HCT116 (cell line): ENCODE measurements at regions not wholly inside any gene's neighbourhood (a gene's known extent, or its start where the extent isn't known, plus 50 kb on each side); places are given as distances from the start of the nearest gene placed in this dataset.

Experiments used
- ATAC-seq: fragments of 200-7000 bp; cut with Tn5 transposase; 2 replicates; pipeline ENCODE4 v1.9.1; 2020; ENCODE audit warnings: mild to moderate bottlenecking, moderate library complexity
- BruUV-seq: library from RNA; stranded (reverse); fragments of 400-500 nt; replicated peaks from 2 replicates; lab custom pipeline; 2021; lab: Mats Ljungman, UMichigan
- CTCF ChIA-PET: fragments of 300-600 bp; sonication (Branson Sonifier 250); formaldehyde crosslinking; loops from one replicate; lab custom pipeline; 2021; ENCODE audit warnings: antibody characterized with exemption; lab: Charles Lee
- POLR2A ChIA-PET: fragments of 300-600, 350-600 bp; sonication (Branson Sonifier 250); formaldehyde crosslinking; loops from one replicate; lab custom pipeline; 2021; ENCODE audit warnings: antibody characterized with exemption; lab: Charles Lee
- RAD21 ChIA-PET, 2 experiments: fragments of 300-600 bp; sonication (Branson Sonifier 250); formaldehyde crosslinking; loops; one replicate each; lab custom pipeline; 2023; ENCODE audit warnings: low total read pairs in 2 of 2; ENCODE audit not compliant: uncharacterized antibody in 2 of 2, unreplicated experiment in 2 of 2, low non-redundant PET in 1 of 2; lab: Charles Lee
- DNase-seq: peaks from one replicate; pipeline ENCODE4 v3.0.0-alpha.2; 2010; ENCODE audit warnings: low read depth, low spot score
- H2AFZ ChIP-seq: fragments of 200-600 bp; shearing (Covaris generic), sonication (generic); 2 replicates; pipeline ENCODE4 v1.6.1; 2017; ENCODE audit warnings: low read depth, mixed run types, mixed read lengths, antibody characterized with exemption, low read length; ENCODE audit not compliant: poor library complexity, severe bottlenecking
- H3K27ac ChIP-seq: 2 replicates; pipeline ENCODE4 v1.5.1; 2012; ENCODE audit warnings: low read depth, low read length
- H3K27me3 ChIP-seq: fragments of 200-600 bp; sonication (generic); 2 replicates; pipeline ENCODE4 v1.6.1; 2016; ENCODE audit warnings: mixed run types, low read length, mixed read lengths; ENCODE audit not compliant: insufficient read depth
- H3K36me3 ChIP-seq, 2 experiments: fragments of 200-500 bp in 1 of 2; fragments of 200-600 bp in 1 of 2; sonication (Bioruptor generic) in 1 of 2; sonication (generic) in 1 of 2; 2 replicates each; pipeline versions ENCODE4 v1.5.1 to v1.6.1; 2014 to 2016; ENCODE audit warnings: low read length in 2 of 2, inconsistent platforms in 1 of 2, mixed read lengths in 1 of 2, mixed run types in 1 of 2; ENCODE audit not compliant: insufficient read depth in 2 of 2, control insufficient read depth in 1 of 2
- H3K4me1 ChIP-seq, 2 experiments: fragments of 200-600 bp in 1 of 2; sonication (generic) in 1 of 2; 2 replicates each; pipeline versions ENCODE4 v1.5.1 to v1.6.1; 2012 to 2017; ENCODE audit warnings: low read length in 2 of 2, inconsistent platforms in 1 of 2, mild to moderate bottlenecking in 1 of 2, mixed read lengths in 1 of 2, mixed run types in 1 of 2, moderate library complexity in 1 of 2; ENCODE audit not compliant: insufficient read depth in 2 of 2, control insufficient read depth in 1 of 2
- H3K4me2 ChIP-seq: fragments of 200-600 bp; sonication (generic); 2 replicates; pipeline ENCODE4 v1.6.1; 2017; ENCODE audit warnings: mixed run types, low read length, mixed read lengths
- H3K4me3 ChIP-seq, 2 experiments: fragments of 200-600 bp in 1 of 2; sonication (generic) in 1 of 2; replicated peaks in 1 of 2; 2 replicates each; pipeline ENCODE4 v1.5.1; 2011 to 2016; ENCODE audit warnings: low read length in 2 of 2, control low read depth in 1 of 2, low read depth in 1 of 2, mild to moderate bottlenecking in 1 of 2, mixed read lengths in 1 of 2, mixed run types in 1 of 2
- H3K79me2 ChIP-seq: fragments of 200-600 bp; sonication (generic); 2 replicates; pipeline ENCODE4 v1.6.1; 2017; ENCODE audit warnings: mild to moderate bottlenecking, mixed run types, low read length, moderate library complexity, mixed read lengths; ENCODE audit not compliant: insufficient read depth
- H3K9ac ChIP-seq: fragments of 200-600 bp; sonication (generic); 2 replicates; pipeline ENCODE4 v1.6.1; 2016; ENCODE audit warnings: low read length, mixed read lengths
- H3K9me2 ChIP-seq: fragments of 200-600 bp; sonication (generic), shearing (Covaris generic); 2 replicates; pipeline ENCODE4 v1.6.1; 2017; ENCODE audit warnings: mixed run types, mild to moderate bottlenecking, moderate library complexity; ENCODE audit not compliant: insufficient read depth
- H3K9me3 ChIP-seq, 2 experiments: fragments of 200-500 bp in 1 of 2; fragments of 200-600 bp in 1 of 2; sonication (Bioruptor generic) in 1 of 2; sonication (generic) in 1 of 2; 2 replicates each; pipeline ENCODE4 v1.6.1; 2014 to 2017; ENCODE audit warnings: low read length in 2 of 2, mixed read lengths in 2 of 2, inconsistent platforms in 1 of 2, low read depth in 1 of 2, mild to moderate bottlenecking in 1 of 2, mixed run types in 1 of 2, moderate library complexity in 1 of 2; ENCODE audit not compliant: control insufficient read depth in 1 of 2, insufficient read depth in 1 of 2
- H4K20me1 ChIP-seq: fragments of 200-600 bp; sonication (generic), shearing (Covaris generic); 2 replicates; pipeline ENCODE4 v1.6.1; 2017; ENCODE audit warnings: mixed run types, mild to moderate bottlenecking, moderate library complexity; ENCODE audit not compliant: insufficient read depth
- ATF3 ChIP-seq: IDR thresholded peaks from 2 replicates; pipeline ENCODE4 v1.6.1; 2012
- CTCF ChIP-seq, 3 experiments: fragments of 200-600 bp in 1 of 3; sonication (generic) in 1 of 3; IDR thresholded peaks in 2 of 3; conservative IDR thresholded peaks in 1 of 3; 2 replicates each; pipeline ENCODE4 v1.5.1; 2012 to 2017; ENCODE audit warnings: low read depth in 2 of 3, low read length in 2 of 3, antibody characterized with exemption in 1 of 3, borderline replicate concordance in 1 of 3, control low read depth in 1 of 3, mild to moderate bottlenecking in 1 of 3, mixed read lengths in 1 of 3, mixed run types in 1 of 3, moderate library complexity in 1 of 3; ENCODE audit not compliant: insufficient read depth in 1 of 3
- ELF1 ChIP-seq: IDR thresholded peaks from 2 replicates; pipeline ENCODE4 v1.6.1; 2012; ENCODE audit warnings: low read depth, borderline replicate concordance
- REST ChIP-seq: IDR thresholded peaks from 2 replicates; pipeline ENCODE4 v1.6.1; 2012; ENCODE audit warnings: low read depth
- SP1 ChIP-seq: IDR thresholded peaks from 2 replicates; pipeline ENCODE4 v1.6.1; 2012; ENCODE audit warnings: low read depth
- SRF ChIP-seq: IDR thresholded peaks from 2 replicates; pipeline ENCODE4 v1.6.1; 2012; ENCODE audit warnings: low read depth
- ZBTB33 ChIP-seq: IDR thresholded peaks from 2 replicates; pipeline ENCODE4 v1.6.1; 2011; ENCODE audit warnings: mild to moderate bottlenecking, low read length, moderate library complexity; ENCODE audit not compliant: insufficient replicate concordance; ENCODE audit errors: extremely low read depth
- ZFX ChIP-seq: fragments of 450-650 bp; IDR thresholded peaks from 2 replicates; pipeline ENCODE4 v1.6.1; 2017
- ZNF274 ChIP-seq: fragments of 200-500 bp; sonication (Bioruptor generic); IDR thresholded peaks from 2 replicates; pipeline ENCODE4 v1.6.1; 2014; ENCODE audit warnings: mild to moderate bottlenecking, low read depth, low read length, inconsistent platforms
- intact Hi-C: fragments of 100-400 bp; cut with micrococcal nuclease; formaldehyde crosslinking; loops from 2 replicates; pipeline ENCODE4 v1.10.0; 2022

- no peak for ATAC-seq
- no peak overlapping the region for H3K9ac ChIP-seq
- H3K27ac ChIP-seq = no peak overlapping the region
- H4K20me1 ChIP-seq = no peaks in the 10 kb centered on the region
- no peak overlapping the region for H3K4me2 ChIP-seq
- no peaks in the 10 kb centered on the region for H3K27me3 ChIP-seq
- TF ChIP-seq SP1 (no peak), SRF (no peak), ZFX (no peak), ZBTB33 (no peak)
- H2AFZ ChIP-seq = no peak overlapping the region
- ChIA-PET CTCF (no interaction called here), POLR2A (no interaction called here), RAD21 (no interaction called here)
- DNase-seq = no peak
- H3K9me3 ChIP-seq = no peaks in the 10 kb centered on the region
- H3K79me2 ChIP-seq = no peaks in the 10 kb centered on the region
- H3K4me3 ChIP-seq = no peak overlapping the region
- H3K9me2 ChIP-seq = no peaks in the 10 kb centered on the region
- no TSS peak for BruUV-seq
- H3K4me1 ChIP-seq = no peaks in the 10 kb centered on the region
- H3K36me3 ChIP-seq = no peaks in the 10 kb centered on the region
- intact Hi-C loops = no loop called here
Observed at GRCh38 chr1:185573162-185573561, 161.0 kb upstream of the HMCN1 start.

GRCh38 chr1:185570962-185571361 lies 163.2 kb upstream of the HMCN1 start:
- no peak overlapping the region for H3K9ac ChIP-seq
- DNase-seq (no peak), ATAC-seq (no peak)
- no peaks in the 10 kb centered on the region for H3K9me2 ChIP-seq
- no peaks in the 10 kb centered on the region for H3K79me2 ChIP-seq
- ChIA-PET POLR2A (no interaction called here), CTCF (no interaction called here), RAD21 (no interaction called here)
- H3K27me3 ChIP-seq = no peaks in the 10 kb centered on the region
- BruUV-seq = no TSS peak
- no peak overlapping the region for H2AFZ ChIP-seq
- H3K4me1 ChIP-seq = no peaks in the 10 kb centered on the region
- intact Hi-C loops = no loop called here
- H3K27ac ChIP-seq = no peak overlapping the region
- H3K9me3 ChIP-seq = no peaks in the 10 kb centered on the region
- H3K4me2 ChIP-seq = no peak overlapping the region
- H3K4me3 ChIP-seq = no peak overlapping the region
- H3K36me3 ChIP-seq = no peaks in the 10 kb centered on the region
- H4K20me1 ChIP-seq = no peaks in the 10 kb centered on the region
- TF ChIP-seq REST = no peak
- no peak for TF ChIP-seq ZBTB33
- no peak for TF ChIP-seq CTCF (IDR thresholded peaks at IDR 0.05 in 2 of 3, conservative IDR thresholded peaks at IDR 0.05 in 1 of 3; ENCODE audit: borderline replicate concordance in 1 of 3, insufficient read depth in 1 of 3, low read depth in 2 of 3, low read length in 2 of 3)
- TF ChIP-seq ELF1 = no peak
- TF ChIP-seq ZNF274 = no peak
- no peak for TF ChIP-seq ATF3
